Natural killer cell treated with Interleukin-12 subunit alpha and Interleukin-12 subunit beta and Interleukin-15 and Interleukin-18, amount 100 ng/mL, for 72 hours (primary cell): ENCODE measurements at regions not wholly inside any gene's neighbourhood (a gene's known extent, or its start where the extent isn't known, plus 50 kb on each side); places are given as distances from the start of the nearest gene placed in this dataset.

Experiments used
- ATAC-seq, 2 donors: fragments of 150-1000 bp; cut with Tn5 transposase in 1 of 2; sonication (Bioruptor Pico), chemical (Tn5 transposase) in 1 of 2; 2 replicates each; pipeline ENCODE4 v1.10.0; 2021
- DNase-seq: peaks from one replicate; pipeline ENCODE4 v3.0.0; 2022; ENCODE audit warnings: low spot score
- H3K27ac Mint-ChIP-seq, 2 donors: 1 replicate in 1 of 2; 2 replicates in 1 of 2; pipeline ENCODE4 v1.8.0; 2022; ENCODE audit warnings: mixed read lengths in 2 of 2, mild to moderate bottlenecking in 1 of 2, moderate library complexity in 1 of 2
- H3K27me3 Mint-ChIP-seq, 2 donors: 1 replicate in 1 of 2; 2 replicates in 1 of 2; pipeline ENCODE4 v1.8.0; 2022; ENCODE audit warnings: mixed read lengths in 2 of 2
- H3K36me3 Mint-ChIP-seq: one replicate; pipeline ENCODE4 v1.8.0; 2022; ENCODE audit warnings: mixed read lengths
- H3K4me1 Mint-ChIP-seq, 2 donors: 1 replicate in 1 of 2; 2 replicates in 1 of 2; pipeline ENCODE4 v1.8.0; 2022; ENCODE audit warnings: low read depth in 2 of 2, mixed read lengths in 2 of 2, mild to moderate bottlenecking in 1 of 2
- H3K4me3 Mint-ChIP-seq: one replicate; pipeline ENCODE4 v1.8.0; 2022; ENCODE audit warnings: mixed read lengths
- H3K9me3 Mint-ChIP-seq: 2 replicates; pipeline ENCODE4 v1.8.0; 2022; ENCODE audit warnings: mixed read lengths

DNA sequence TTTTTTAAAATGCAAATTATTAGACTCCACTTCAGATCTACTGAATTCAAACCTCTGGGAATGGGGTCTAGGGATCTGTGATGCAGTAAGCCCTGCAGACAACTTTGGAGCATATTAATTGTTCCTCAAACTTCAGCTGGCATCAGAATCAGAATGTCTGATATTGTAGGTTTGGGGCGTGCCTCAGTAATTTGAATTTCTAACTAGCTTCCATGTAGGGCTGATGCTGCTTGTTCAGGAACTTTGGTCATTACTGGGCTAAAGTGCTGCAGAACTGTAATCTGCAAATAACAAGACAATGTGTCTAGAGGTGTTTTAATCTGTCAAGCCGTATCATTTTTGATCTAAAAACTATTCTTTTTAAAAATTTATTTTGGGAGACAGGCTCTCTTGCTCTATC is 1719.7 kb upstream of the PIK3C3 start:
- H3K9me3 Mint-ChIP-seq: peaks cover 8% of the 10 kb centered on the region
- H3K36me3 Mint-ChIP-seq: peaks cover 4% of the 10 kb centered on the region
- H3K4me3 Mint-ChIP-seq: no peak overlapping the region
- ATAC-seq: no peak
- no peak overlapping the region for H3K27ac Mint-ChIP-seq
- DNase-seq: no peak
- H3K4me1 Mint-ChIP-seq: no peaks in the 10 kb centered on the region
- H3K27me3 Mint-ChIP-seq: no peaks in the 10 kb centered on the region

- Mint-ChIP-seq H3K4me1 (no peaks in the 10 kb centered on the region), H3K27ac (no peak overlapping the region), H3K27me3 (no peaks in the 10 kb centered on the region), H3K36me3 (no peaks in the 10 kb centered on the region), H3K4me3 (no peak overlapping the region), H3K9me3 (peaks cover 10% of the 10 kb centered on the region)
- no peak for DNase-seq
- no peak for ATAC-seq
Observed at GRCh38 chr18:40233931-40234616, 1721.0 kb upstream of the PIK3C3 start.

DNA sequence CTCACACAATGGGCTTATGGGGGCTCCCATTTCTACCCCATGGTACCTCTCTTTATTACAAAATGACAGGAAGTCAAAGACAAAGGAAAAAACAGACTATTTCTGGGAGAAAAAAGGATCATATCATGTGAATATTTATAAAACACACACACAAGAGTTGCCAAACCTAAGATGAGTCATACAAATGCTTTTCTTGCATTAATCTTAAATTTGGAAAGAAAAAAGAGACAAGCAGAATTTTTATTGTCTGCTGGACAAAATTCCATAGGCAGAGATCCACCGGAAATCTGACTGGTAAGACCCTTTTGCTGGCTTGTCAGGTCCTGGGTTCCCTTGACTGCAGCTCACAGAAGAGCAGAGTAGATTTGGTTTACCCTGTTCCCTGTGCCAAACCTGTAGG is 1732.3 kb upstream of the PIK3C3 start:
- Mint-ChIP-seq H3K36me3 (no peaks in the 10 kb centered on the region), H3K4me1 (no peaks in the 10 kb centered on the region), H3K4me3 (no peak overlapping the region), H3K27me3 (no peaks in the 10 kb centered on the region), H3K9me3 (peaks cover 10% of the 10 kb centered on the region), H3K27ac (no peak overlapping the region)
- no peak for DNase-seq
- no peak for ATAC-seq

- H3K36me3 Mint-ChIP-seq: no peaks in the 10 kb centered on the region
- no peaks in the 10 kb centered on the region for H3K4me1 Mint-ChIP-seq
- ATAC-seq (no peak), DNase-seq (no peak)
- H3K4me3 Mint-ChIP-seq: no peak overlapping the region
- no peak overlapping the region for H3K27ac Mint-ChIP-seq
- peaks cover 9% of the 10 kb centered on the region for H3K9me3 Mint-ChIP-seq
- H3K27me3 Mint-ChIP-seq: no peaks in the 10 kb centered on the region
Observed at GRCh38 chr18:40216856-40217255, 1738.2 kb upstream of the PIK3C3 start.

DNA sequence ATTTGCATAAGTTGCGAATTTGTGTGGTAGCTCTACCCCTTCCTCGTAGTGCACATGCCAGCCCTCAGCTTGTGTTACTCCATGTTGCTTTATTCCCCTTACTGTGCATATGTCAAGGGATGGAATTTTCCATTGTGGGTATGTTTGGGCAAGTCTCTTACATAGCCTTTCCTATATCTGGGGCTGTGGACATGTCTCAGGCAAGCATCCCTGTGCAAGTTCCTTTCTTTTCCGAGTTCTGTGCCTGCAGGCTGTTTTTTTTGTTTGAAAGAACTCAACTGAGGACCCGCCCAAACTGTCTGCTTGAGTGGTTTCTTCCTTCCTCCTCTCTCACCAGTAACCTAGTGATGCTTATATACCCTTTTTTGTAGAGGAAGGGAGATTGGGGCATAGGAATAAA is 1739.1 kb upstream of the PIK3C3 start:
- H3K9me3 Mint-ChIP-seq: peaks cover 12% of the 10 kb centered on the region
- no peak for DNase-seq
- ATAC-seq: no peak
- H3K4me1 Mint-ChIP-seq: peaks cover 0 to 3% of the 10 kb centered on the region in 2 donors
- no peak overlapping the region for H3K4me3 Mint-ChIP-seq
- no peaks in the 10 kb centered on the region for H3K36me3 Mint-ChIP-seq
- H3K27me3 Mint-ChIP-seq: no peaks in the 10 kb centered on the region
- no peak overlapping the region for H3K27ac Mint-ChIP-seq

DNA sequence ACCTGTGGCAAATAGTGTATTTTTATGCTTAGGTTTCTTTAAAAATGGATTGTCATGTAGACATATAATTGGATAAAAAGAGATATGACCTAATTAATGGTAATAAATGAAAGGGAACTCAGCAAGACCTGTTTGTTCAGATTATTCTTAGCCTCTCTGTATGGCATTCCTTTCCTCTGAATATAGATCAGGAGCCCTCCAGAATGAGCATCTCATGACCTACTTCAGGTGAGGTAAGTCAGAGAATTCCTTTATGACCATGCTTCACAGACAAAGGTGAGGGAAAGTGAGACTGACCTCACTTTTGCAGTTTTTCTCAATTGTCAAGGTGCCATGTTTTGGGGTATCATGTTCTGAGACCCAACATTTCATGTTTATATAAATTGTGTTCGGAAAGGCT is 1744.3 kb upstream of the PIK3C3 start:
- H3K36me3 Mint-ChIP-seq: no peaks in the 10 kb centered on the region
- DNase-seq: no peak
- no peaks in the 10 kb centered on the region for H3K27me3 Mint-ChIP-seq
- ATAC-seq: no peak
- H3K4me3 Mint-ChIP-seq: no peak overlapping the region
- H3K27ac Mint-ChIP-seq: no peak overlapping the region
- H3K4me1 Mint-ChIP-seq: peaks cover 0 to 3% of the 10 kb centered on the region in 2 donors
- peaks cover 14% of the 10 kb centered on the region for H3K9me3 Mint-ChIP-seq

GRCh38 chr18:40208958-40209357 is 1746.1 kb upstream of the PIK3C3 start:
- no peaks in the 10 kb centered on the region for H3K27me3 Mint-ChIP-seq
- peaks cover 0 to 3% of the 10 kb centered on the region in 2 donors for H3K4me1 Mint-ChIP-seq
- no peaks in the 10 kb centered on the region for H3K36me3 Mint-ChIP-seq

GRCh38 chr18:40197711-40198110 is 1757.3 kb upstream of the PIK3C3 start:
- Mint-ChIP-seq H3K4me1 (no peaks in the 10 kb centered on the region), H3K36me3 (peaks cover 12% of the 10 kb centered on the region), H3K9me3 (peaks cover 31% of the 10 kb centered on the region), H3K27ac (no peak overlapping the region), H3K4me3 (no peak overlapping the region), H3K27me3 (no peaks in the 10 kb centered on the region)
- ATAC-seq (no peak), DNase-seq (no peak)

More at GRCh38 chr18:40208958-40209357, 1746.1 kb upstream of the PIK3C3 start:
- H3K9me3 Mint-ChIP-seq: peaks cover 12% of the 10 kb centered on the region
- H3K4me3 Mint-ChIP-seq: no peak overlapping the region
- ATAC-seq (no peak), DNase-seq (no peak)
- H3K27ac Mint-ChIP-seq: no peak overlapping the region

GRCh38 chr18:40186677-40187076 is 1768.4 kb upstream of the PIK3C3 start:
- no peaks in the 10 kb centered on the region for H3K4me1 Mint-ChIP-seq
- no peaks in the 10 kb centered on the region for H3K27me3 Mint-ChIP-seq
- H3K9me3 Mint-ChIP-seq: peaks cover 4% of the 10 kb centered on the region
- ATAC-seq: no peak
- H3K27ac Mint-ChIP-seq: no peak overlapping the region
- DNase-seq: no peak
- H3K36me3 Mint-ChIP-seq: no peaks in the 10 kb centered on the region
- no peak overlapping the region for H3K4me3 Mint-ChIP-seq

DNA sequence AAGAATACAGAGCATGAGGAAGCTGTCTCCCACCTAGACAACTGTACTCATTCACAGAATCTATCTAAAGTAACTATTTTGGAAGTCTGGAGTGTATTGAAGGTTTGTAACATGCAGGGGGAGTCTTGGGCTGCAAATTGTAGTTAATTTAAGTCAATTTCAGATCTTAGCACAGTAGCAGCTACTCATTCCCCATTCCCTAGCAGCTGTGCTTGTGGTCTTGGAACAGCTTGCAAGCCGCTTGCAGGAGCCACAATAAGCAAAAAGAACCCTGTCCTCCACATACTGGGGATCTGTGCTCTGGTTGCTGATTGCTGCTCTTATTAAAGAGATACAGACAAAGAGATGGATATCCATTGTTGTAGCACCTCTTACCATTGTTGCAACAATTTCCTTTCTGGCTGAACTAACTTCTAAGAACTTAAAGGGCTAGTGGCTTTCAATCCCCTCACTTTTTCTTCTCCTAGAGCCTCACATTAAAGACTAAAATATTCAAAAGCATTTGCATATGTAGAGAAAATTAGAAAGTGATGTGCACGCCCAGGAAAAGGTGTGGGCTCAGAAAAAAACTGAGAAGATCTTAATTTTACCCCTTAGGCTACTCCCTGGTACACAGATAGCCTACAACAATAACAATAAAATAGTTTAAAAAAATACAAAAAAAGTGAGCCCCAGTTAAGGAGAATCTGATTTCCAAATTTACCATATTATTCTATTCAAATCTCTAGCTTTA is 1775.1 kb upstream of the PIK3C3 start:
- no peak for DNase-seq
- no peaks in the 10 kb centered on the region for H3K27me3 Mint-ChIP-seq
- no peak overlapping the region for H3K4me3 Mint-ChIP-seq
- peaks cover 8% of the 10 kb centered on the region for H3K36me3 Mint-ChIP-seq
- H3K27ac Mint-ChIP-seq: no peak overlapping the region
- H3K9me3 Mint-ChIP-seq: peaks cover 9% of the 10 kb centered on the region
- H3K4me1 Mint-ChIP-seq: no peaks in the 10 kb centered on the region
- no peak for ATAC-seq

DNA sequence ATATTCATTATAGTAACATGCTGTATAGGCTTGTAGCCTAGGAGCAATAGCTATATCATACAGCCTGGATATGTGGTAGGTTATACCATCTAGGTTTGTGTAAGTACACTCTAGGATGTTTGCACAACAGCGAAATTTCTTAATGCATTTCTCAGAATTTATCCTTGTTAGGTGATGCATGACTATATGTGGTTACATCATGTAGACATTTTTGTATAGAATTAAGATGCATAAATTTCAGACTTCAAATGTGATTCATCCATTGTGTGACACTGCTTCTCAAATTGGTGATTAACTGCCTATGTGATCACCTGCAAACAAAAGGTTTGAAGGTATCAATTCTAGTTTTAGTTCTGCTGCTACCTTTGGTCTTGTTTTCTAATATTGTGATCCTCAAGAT is 1787.0 kb upstream of the PIK3C3 start:
- Mint-ChIP-seq H3K4me1 (no peaks in the 10 kb centered on the region), H3K36me3 (peaks cover 4% of the 10 kb centered on the region), H3K27ac (no peak overlapping the region), H3K27me3 (no peaks in the 10 kb centered on the region), H3K4me3 (no peak overlapping the region), H3K9me3 (peaks cover 16% of the 10 kb centered on the region)
- DNase-seq (no peak), ATAC-seq (no peak)

DNA sequence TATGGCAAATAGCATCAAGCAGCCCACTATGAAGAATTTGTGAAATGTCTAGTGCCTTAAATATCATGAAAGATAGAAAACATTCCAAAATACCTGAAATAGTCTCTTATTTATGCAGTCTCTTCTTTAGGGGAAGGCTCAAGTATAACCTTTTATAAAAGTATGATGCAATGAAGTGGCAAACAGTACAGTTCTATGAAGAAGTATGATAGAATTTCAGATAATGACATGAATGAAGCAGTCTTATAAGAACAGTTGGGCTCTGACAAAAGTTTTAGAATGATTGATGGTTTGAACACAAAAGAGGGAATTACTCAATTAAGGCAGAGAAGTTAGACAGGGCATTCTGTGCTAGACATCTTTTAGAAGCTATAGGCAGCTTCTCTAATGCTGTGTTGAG is 1791.8 kb upstream of the PIK3C3 start:
- Mint-ChIP-seq H3K9me3 (peaks cover 6% of the 10 kb centered on the region), H3K4me1 (no peaks in the 10 kb centered on the region), H3K27ac (no peak overlapping the region), H3K36me3 (no peaks in the 10 kb centered on the region), H3K27me3 (no peaks in the 10 kb centered on the region), H3K4me3 (no peak overlapping the region)
- no peak for ATAC-seq
- no peak for DNase-seq

DNA sequence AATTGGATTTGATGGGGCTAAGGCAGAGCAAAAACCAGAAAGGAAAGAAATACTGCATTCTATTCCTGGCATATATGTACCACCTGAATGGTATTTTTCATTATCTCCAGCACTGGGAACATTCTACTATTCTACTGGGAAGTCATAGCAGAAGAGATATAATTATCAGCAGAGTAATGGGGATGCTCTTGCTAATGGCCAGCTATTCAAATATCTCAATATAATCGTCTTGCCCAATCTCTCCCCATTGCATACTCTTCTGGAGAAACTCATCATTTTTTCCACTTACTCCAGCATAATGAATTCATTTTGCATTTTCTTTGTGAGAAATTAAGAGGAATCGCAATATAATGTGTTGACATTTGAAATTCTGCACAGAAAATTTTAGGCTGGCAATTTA is 1794.7 kb upstream of the PIK3C3 start:
- DNase-seq (no peak), ATAC-seq (no peak)
- Mint-ChIP-seq H3K4me1 (no peaks in the 10 kb centered on the region), H3K4me3 (no peak overlapping the region), H3K27ac (no peak overlapping the region), H3K36me3 (no peaks in the 10 kb centered on the region), H3K9me3 (peaks cover 9% of the 10 kb centered on the region), H3K27me3 (no peaks in the 10 kb centered on the region)

DNA sequence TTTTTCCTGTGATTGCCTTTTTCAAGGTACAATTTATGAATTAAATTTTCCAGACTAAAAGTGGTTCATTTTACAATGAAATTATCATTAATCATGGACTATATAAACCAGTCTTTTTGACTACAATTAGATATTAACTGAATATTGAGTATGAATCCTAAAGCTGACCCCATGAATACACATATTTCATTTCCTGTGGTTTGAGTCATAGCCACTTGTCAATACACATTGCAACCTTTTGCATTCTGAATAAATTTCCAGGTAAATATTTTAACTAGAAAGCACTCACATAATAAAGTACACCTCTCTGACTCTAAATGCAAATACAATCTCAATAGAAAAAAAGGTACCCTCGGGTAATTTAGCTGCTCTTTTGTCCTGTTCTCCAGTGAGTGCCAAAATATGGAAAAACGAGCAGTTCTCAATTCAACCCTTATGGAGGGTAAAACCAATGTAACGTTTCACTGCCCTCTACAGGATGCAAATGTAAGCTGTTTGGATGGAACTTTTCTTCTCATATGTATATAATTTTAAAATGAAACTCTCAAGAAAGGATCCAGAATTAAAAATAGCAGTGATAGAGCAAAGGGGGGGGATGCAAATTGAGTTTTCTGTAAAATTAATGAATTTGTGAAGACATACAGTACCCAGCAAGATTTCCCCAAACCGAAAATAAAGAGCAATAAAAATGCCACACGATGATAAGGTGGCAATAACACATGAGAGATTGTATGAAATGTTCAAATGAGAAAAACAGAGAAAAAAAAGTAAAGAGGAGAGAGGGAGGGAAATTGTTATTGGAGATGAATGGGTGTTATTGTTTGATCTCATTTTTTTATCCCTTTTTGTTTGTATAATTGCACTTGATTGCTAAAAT is 1795.7 kb upstream of the PIK3C3 start:
- no peaks in the 10 kb centered on the region for H3K27me3 Mint-ChIP-seq
- no peak overlapping the region for H3K4me3 Mint-ChIP-seq
- ATAC-seq (no peak), DNase-seq (no peak)
- no peaks in the 10 kb centered on the region for H3K36me3 Mint-ChIP-seq
- H3K4me1 Mint-ChIP-seq: no peaks in the 10 kb centered on the region
- peaks cover 9% of the 10 kb centered on the region for H3K9me3 Mint-ChIP-seq
- H3K27ac Mint-ChIP-seq: no peak overlapping the region
